GM23338 (cell line): ENCODE measurements at regions not wholly inside any gene's neighbourhood (a gene's known extent, or its start where the extent isn't known, plus 50 kb on each side); places are given as distances from the start of the nearest gene placed in this dataset.
"Not testable (repeated sequence)": the region's sequence is repeated elsewhere in the genome, so short reads cannot be mapped to it uniquely, and the experiment has no call there.

Experiments
- ATAC-seq: fragments of 200-7000 bp; cut with Tn5 transposase; 3 replicates; pipeline ENCODE4 v1.9.1; 2020
- DNase-seq: peaks from one replicate; pipeline ENCODE4 v3.0.0-alpha.2; 2015; ENCODE audit warnings: low spot score
- H2AFZ ChIP-seq: fragments of 200-600 bp; sonication (generic); 2 replicates; pipeline ENCODE4 v1.8.0; 2016; ENCODE audit warnings: antibody characterized with exemption, mild to moderate bottlenecking, moderate library complexity
- H3F3A ChIP-seq: fragments of 200-600 bp; sonication (generic); replicated peaks from 2 replicates; pipeline ENCODE4 v1.8.0; 2017; ENCODE audit warnings: antibody characterized with exemption, mixed run types, low read depth
- H3K27ac ChIP-seq: fragments of 200-600 bp; sonication (generic); 2 replicates; pipeline ENCODE4 v1.6.1; 2016; ENCODE audit warnings: low read depth
- H3K27me3 ChIP-seq: fragments of 200-600 bp; sonication (generic); 2 replicates; pipeline ENCODE4 v1.8.0; 2016; ENCODE audit warnings: mild to moderate bottlenecking, mixed run types, moderate library complexity; ENCODE audit not compliant: insufficient read depth
- H3K36me3 ChIP-seq: fragments of 200-600 bp; sonication (generic); 2 replicates; pipeline ENCODE4 v1.8.0; 2016; ENCODE audit warnings: mild to moderate bottlenecking; ENCODE audit not compliant: insufficient read depth
- H3K4me1 ChIP-seq: fragments of 200-600 bp; sonication (generic); 2 replicates; pipeline ENCODE4 v1.8.0; 2016; ENCODE audit warnings: mild to moderate bottlenecking, moderate library complexity; ENCODE audit not compliant: insufficient read depth
- H3K4me2 ChIP-seq: fragments of 200-600 bp; sonication (generic); 2 replicates; pipeline ENCODE4 v1.7.1; 2017; ENCODE audit warnings: mixed run types
- H3K4me3 ChIP-seq: fragments of 200-600 bp; sonication (generic); 2 replicates; pipeline ENCODE4 v1.6.1; 2016; ENCODE audit warnings: mixed run types
- H3K79me2 ChIP-seq: fragments of 200-600 bp; sonication (generic); replicated peaks from 2 replicates; pipeline ENCODE4 v1.8.0; 2017; ENCODE audit warnings: mild to moderate bottlenecking; ENCODE audit not compliant: insufficient read depth
- H3K9me2 ChIP-seq: fragments of 200-600 bp; sonication (generic); 2 replicates; pipeline ENCODE4 v1.8.0; 2017; ENCODE audit not compliant: insufficient read depth
- H4K20me1 ChIP-seq: fragments of 200-600 bp; sonication (generic); replicated peaks from 2 replicates; pipeline ENCODE4 v1.8.0; 2017; ENCODE audit warnings: mild to moderate bottlenecking; ENCODE audit not compliant: insufficient read depth
- H3K27ac Mint-ChIP-seq: 2 replicates; pipeline ENCODE4 v1.8.0; 2020; ENCODE audit warnings: inconsistent platforms, mild to moderate bottlenecking, moderate library complexity, mixed read lengths
- H3K27me3 Mint-ChIP-seq: 3 replicates; pipeline ENCODE4 v1.8.0; 2022; ENCODE audit warnings: low read depth, mild to moderate bottlenecking, moderate library complexity, mixed read lengths, inconsistent platforms; ENCODE audit not compliant: insufficient read depth, poor library complexity
- H3K36me3 Mint-ChIP-seq: 3 replicates; pipeline ENCODE4 v1.8.0; 2021; ENCODE audit warnings: low read depth, mild to moderate bottlenecking, inconsistent platforms, moderate library complexity, mixed read lengths
- H3K4me1 Mint-ChIP-seq: 3 replicates; pipeline ENCODE4 v1.8.0; 2020; ENCODE audit warnings: mild to moderate bottlenecking, inconsistent platforms, mixed read lengths
- H3K4me3 Mint-ChIP-seq: 3 replicates; pipeline ENCODE4 v1.8.0; 2021; ENCODE audit warnings: moderate library complexity, mild to moderate bottlenecking, inconsistent platforms, mixed read lengths
- H3K9me3 Mint-ChIP-seq: 3 replicates; pipeline ENCODE4 v1.8.0; 2020; ENCODE audit warnings: moderate library complexity, mild to moderate bottlenecking, inconsistent platforms, mixed read lengths
- CREB1 ChIP-seq: fragments of 250-450 bp; sonication (Bioruptor Pico); IDR thresholded peaks from 2 replicates; pipeline ENCODE4 v1.5.0; 2020; ENCODE audit warnings: low read depth, mild to moderate bottlenecking, moderate library complexity
- CTCF ChIP-seq, 2 experiments: fragments of 200-600 bp in 1 of 2; sonication (generic) in 1 of 2; conservative IDR thresholded peaks; 2 replicates each; pipeline versions ENCODE4 v1.5.1 to v1.6.1; 2016 to 2017; ENCODE audit warnings: antibody characterized with exemption in 2 of 2, low read depth in 2 of 2, mild to moderate bottlenecking in 2 of 2, moderate library complexity in 1 of 2
- EZH2 ChIP-seq: fragments of 200-600 bp; sonication (generic); IDR thresholded peaks from one replicate; pipeline ENCODE4 v1.8.0; 2017; ENCODE audit warnings: antibody characterized with exemption, mild to moderate bottlenecking, low read depth; ENCODE audit not compliant: unreplicated experiment
- EZH2phosphoT487 ChIP-seq: fragments of 200-600 bp; sonication (generic); IDR thresholded peaks from one replicate; pipeline ENCODE4 v1.8.1; 2018; ENCODE audit warnings: antibody characterized with exemption; ENCODE audit not compliant: unreplicated experiment
- REST ChIP-seq: IDR thresholded peaks from one replicate; pipeline ENCODE4 v1.6.1; 2018; ENCODE audit warnings: antibody characterized with exemption; ENCODE audit not compliant: unreplicated experiment
- STAT1 ChIP-seq: IDR thresholded peaks from one replicate; pipeline ENCODE4 v1.6.1; 2016; ENCODE audit warnings: antibody characterized with exemption; ENCODE audit not compliant: unreplicated experiment
- ZNF114 ChIP-seq: fragments of 250-450 bp; sonication (Bioruptor Pico); IDR thresholded peaks from 2 replicates; pipeline ENCODE4 v1.5.0; 2020; ENCODE audit warnings: mild to moderate bottlenecking, moderate library complexity
- ZNF331 ChIP-seq: fragments of 250-450 bp; sonication (Bioruptor Pico); IDR thresholded peaks from 2 replicates; pipeline ENCODE4 v1.5.0; 2020; ENCODE audit warnings: low read depth, mild to moderate bottlenecking, moderate library complexity
- ZNF462 ChIP-seq: fragments of 250-450 bp; sonication (Bioruptor Pico); IDR thresholded peaks from 2 replicates; pipeline ENCODE4 v1.5.0; 2020; ENCODE audit warnings: mild to moderate bottlenecking, moderate library complexity

GRCh38 chr13:76271728-76272232 is 614.4 kb downstream of the KCTD12 start:
- peaks cover 4% of the 10 kb centered on the region for H3K27me3 Mint-ChIP-seq
- H3K4me1 ChIP-seq = no peaks in the 10 kb centered on the region
- DNase-seq (no peak), ATAC-seq (no peak)
- TF ChIP-seq STAT1 = no peak
- no peak for TF ChIP-seq EZH2phosphoT487
- no peak for TF ChIP-seq ZNF331 (CRISPR knock-in tag)
- TF ChIP-seq CTCF (conservative IDR thresholded peaks at IDR 0.05; ENCODE audit: low read depth in 2 of 2) = no peak
- no peak for TF ChIP-seq REST
- TF ChIP-seq EZH2 = no peak
- no peak for TF ChIP-seq ZNF462 (CRISPR knock-in tag)
- no peak for TF ChIP-seq CREB1 (CRISPR knock-in tag)
- no peak for TF ChIP-seq ZNF114 (CRISPR knock-in tag)
- no peak overlapping the region for H3K27ac ChIP-seq
- no peaks in the 10 kb centered on the region for H3K36me3 ChIP-seq
- no peak overlapping the region for H3K27ac Mint-ChIP-seq
- H3K79me2 ChIP-seq = no peaks in the 10 kb centered on the region
- H3F3A ChIP-seq = no peaks in the 10 kb centered on the region
- H3K4me3 ChIP-seq = no peak overlapping the region
- H3K4me1 Mint-ChIP-seq = no peaks in the 10 kb centered on the region
- H2AFZ ChIP-seq = no peak overlapping the region
- H4K20me1 ChIP-seq = no peaks in the 10 kb centered on the region
- H3K9me2 ChIP-seq = 0 out of 2 replicates have a peak, but pooled peaks cover 4% of the 10 kb centered on the region
- H3K4me2 ChIP-seq = no peak overlapping the region
- no peak overlapping the region for H3K4me3 Mint-ChIP-seq
- H3K36me3 Mint-ChIP-seq = no peaks in the 10 kb centered on the region
- no peaks in the 10 kb centered on the region for H3K27me3 ChIP-seq
- peaks cover 13% of the 10 kb centered on the region; the same call in 2 of the 3 replicates for H3K9me3 Mint-ChIP-seq

GRCh38 chr13:76268307-76268706 is 617.9 kb downstream of the KCTD12 start:
- not testable (repeated sequence) for H3K27me3 Mint-ChIP-seq, H3K27me3 ChIP-seq, DNase-seq, H3K36me3 Mint-ChIP-seq, H3K27ac Mint-ChIP-seq, H3K4me3 Mint-ChIP-seq, ATAC-seq, H3K36me3 ChIP-seq, H3K4me1 ChIP-seq, H3K4me3 ChIP-seq, H3K9me2 ChIP-seq, H3K4me1 Mint-ChIP-seq, H3K4me2 ChIP-seq, H4K20me1 ChIP-seq, H3K27ac ChIP-seq, H3F3A ChIP-seq, H3K79me2 ChIP-seq, H2AFZ ChIP-seq
- peaks cover 13% of the 10 kb centered on the region; the same call in 2 of the 3 replicates for H3K9me3 Mint-ChIP-seq
